Left renal cortex interstitium (tissue), 4 donors: ENCODE measurements at regions not wholly inside any gene's neighbourhood (a gene's known extent, or its start where the extent isn't known, plus 50 kb on each side); places are given as distances from the start of the nearest gene placed in this dataset.

Source experiments
- DNase-seq, 4 donors: peaks; one replicate each; pipeline ENCODE4 v3.0.0-alpha.2; 2013; ENCODE audit warnings: low read depth in 4 of 4, low spot score in 2 of 4, missing footprints in 1 of 4

DNA sequence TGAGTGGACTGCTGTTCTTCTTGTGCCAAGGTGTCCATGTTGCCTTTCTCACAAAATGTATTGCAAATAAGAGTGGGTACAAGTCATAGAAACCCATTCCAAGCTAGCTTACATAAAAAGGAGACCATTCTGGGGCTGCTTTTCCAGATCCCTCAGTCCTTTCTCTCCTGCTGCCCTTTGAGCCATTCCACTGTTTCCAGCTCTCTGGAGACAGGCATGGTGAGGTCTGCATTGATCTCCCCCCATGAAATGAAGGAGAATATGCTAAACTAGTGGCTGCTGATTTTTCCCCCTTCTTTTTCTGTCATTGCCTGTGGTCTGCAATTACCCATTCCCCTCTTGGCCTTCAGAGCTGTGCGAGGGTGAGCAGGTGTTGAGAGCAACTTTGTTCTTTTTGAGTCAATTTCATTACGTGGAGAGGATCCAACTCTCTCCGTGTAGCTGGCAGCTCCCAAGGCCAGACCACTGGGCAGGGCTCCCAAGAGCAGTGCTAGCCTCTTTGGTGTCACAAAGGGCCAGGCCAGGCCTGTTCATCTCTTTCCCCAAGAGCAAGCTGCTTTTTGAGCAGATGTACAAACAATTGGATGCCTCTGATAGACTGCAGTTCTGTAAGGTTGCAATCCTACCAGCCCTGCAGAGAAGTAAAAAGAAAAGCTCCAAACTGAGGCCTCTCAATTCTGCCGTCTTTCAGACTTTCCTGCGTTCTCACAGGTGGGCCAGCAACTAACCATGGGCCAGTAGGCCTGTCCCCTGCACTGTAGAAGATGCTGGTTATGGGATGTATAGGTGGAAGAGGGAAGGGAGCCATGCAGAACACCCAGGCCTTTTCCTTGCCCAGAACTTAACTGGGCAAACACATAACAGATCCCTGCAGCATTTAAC lies 96.1 kb upstream of the ARMC2 start:
- DNase-seq: no peak

DNA sequence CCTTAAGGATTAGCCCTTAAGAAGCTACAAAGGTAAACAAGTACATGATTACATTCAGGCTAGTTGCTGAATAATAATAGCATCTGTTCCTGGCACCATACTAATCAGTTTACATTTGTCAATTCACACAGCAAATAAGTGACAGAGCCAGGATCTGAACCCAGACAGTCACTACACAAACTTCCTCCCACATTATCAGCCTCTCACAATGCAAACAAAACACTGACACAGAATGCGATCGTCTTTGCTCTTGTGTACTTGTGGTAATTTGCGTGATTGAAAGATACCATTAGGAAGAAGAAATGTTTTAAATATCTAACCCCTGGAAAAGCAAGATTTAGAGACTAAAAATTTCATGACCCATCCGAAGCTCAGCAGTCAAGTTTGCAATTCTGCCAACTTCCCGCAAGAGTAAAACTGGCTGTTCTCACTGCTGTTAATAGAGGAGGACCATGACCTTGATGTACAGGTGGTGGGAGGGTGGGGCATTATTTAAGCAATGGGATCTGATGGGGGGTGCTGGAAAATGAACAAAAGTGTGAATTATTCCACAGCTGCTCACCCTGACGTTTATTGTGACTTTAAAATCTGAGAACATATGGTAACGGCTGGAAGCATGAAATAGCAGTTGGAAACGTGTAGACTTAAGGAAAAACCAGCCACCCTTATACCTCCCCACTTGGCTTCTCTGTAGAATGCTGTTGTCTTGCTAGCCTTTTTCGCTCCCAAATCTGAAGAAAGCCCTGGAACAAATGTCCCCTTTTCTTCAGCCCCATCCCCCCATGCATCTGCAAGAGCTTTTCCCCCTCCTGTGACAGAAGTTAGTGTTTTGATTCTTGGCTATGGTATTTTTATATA lies 95.3 kb upstream of the ARMC2 start:
- DNase-seq: no peak

DNA sequence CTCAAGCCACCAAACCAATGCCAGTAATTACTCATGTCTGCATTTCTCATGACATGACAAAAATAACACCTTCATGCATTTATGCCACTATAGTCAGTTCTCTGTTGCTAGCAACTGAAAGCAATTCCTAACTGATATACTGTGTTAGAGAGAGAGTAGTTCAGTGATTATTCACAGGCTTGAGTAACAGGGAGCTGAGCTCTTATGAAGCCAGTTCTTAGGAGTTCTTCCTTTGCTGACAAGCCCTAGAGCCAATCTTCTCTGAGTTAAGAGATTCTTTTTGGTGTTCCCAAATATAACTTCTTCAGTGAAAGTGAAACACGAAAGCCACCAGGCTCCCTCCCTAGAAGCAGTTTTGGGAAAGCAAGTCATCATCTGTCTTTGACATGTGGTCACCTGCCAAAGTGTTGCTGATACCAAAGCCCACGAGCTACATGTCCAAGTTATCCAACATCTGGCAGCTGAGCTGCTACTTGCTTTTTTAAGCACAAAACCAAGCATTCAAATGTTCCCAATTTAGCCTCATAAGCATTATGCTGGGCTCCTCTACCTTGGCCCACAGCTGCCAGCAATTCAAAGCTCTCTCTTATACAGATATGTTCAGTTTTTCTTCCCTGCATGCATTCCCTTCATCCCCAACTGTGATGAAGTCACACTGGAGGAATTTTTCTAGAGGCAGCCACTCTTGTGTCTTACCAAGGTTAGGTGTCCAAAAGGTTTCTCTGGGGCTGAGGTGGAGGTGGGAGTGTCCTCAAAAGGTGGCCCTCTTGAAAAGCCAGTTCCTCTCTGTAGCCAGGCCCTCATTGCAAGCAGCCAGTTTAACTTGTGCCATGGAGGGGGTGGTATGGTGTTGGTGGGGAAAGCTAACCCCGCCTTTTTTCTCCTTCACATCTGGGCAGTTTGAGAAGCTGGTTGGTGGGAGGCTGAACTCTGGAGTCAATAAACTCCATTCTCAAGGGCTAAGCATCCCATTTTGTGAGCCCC lies 92.7 kb upstream of the ARMC2 start:
- DNase-seq: no peak

DNA sequence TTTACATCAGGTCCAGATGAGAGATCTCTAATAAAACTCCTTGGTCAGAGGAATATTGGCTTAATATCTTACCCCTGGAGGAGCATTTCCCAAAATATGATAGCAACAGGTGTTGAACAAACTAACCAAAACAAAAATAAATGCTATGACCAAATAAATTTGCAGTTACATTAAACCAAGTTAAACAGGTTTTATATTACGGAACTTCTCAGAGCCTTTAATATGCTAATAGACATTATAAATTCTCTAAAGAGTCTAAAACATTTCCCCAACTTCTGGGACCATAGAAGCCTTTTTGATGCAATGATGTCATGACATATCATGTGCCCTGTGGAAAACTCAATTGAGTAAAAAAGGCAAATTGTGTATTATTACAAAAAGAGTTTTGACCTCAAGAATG lies 90.9 kb upstream of the ARMC2 start:
- no peak for DNase-seq

DNA sequence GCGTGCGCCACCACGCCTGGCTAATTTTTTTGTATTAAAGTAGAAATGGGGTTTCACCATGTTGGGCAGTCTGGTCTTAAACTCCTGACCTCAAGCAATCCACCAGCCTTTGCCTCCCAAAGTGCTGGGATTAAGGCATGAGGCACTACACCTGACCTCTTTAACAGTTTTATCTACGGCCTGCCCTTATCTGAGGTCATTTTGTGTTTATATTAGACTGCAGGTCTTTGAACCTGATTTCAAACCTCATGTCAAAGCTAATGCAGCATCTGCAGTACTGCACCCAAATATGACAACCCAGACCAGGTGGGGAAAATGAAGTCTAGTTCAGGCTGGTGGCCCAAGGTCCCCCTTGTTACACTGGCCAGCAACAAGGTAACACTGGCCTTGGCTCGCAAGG lies 89.3 kb upstream of the ARMC2 start:
- DNase-seq: no peak

DNA sequence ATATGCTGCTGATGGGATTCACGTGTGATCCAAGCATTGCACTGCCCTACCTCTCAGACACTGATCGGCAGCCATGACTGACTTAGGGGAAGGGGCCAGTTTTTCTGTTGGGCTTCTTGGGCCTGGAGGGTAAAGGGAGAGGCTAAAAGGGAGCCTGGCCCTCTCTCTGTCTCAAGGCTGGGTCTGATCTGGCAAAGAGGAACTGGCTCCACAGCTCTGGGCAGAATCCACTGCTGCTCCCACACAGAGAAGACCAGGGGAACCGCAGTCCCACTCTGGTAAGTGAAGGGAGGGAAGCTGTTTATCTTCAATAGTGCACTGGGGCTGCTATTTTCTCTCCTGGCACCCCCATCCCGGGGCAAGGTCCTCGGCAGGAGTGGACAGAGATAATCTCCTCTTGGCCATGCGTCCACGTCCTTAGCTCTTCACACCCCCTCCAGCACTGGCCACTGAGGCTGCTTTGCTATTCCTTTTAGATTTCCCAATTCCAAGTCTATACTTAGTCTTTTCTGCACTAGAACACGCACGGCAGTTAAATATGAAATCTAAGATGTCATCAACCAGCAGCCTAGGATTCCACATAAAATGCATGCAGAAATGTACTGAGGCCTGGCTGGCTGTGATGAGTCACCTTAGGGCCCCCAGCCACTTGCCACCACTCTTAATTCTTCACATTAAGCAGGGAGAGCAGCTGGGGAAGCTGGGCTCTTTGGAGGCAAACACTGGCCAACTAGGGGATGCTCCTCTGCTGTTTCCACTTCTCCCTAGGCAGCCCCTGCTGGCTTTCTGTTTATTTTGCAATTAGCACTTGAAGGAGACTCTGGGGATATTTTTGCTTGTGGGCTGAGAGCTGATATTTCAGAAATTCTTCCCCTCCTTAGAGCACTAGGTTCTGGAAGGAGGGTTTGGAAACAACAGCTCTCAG lies 87.8 kb upstream of the ARMC2 start:
- DNase-seq: no peak

DNA sequence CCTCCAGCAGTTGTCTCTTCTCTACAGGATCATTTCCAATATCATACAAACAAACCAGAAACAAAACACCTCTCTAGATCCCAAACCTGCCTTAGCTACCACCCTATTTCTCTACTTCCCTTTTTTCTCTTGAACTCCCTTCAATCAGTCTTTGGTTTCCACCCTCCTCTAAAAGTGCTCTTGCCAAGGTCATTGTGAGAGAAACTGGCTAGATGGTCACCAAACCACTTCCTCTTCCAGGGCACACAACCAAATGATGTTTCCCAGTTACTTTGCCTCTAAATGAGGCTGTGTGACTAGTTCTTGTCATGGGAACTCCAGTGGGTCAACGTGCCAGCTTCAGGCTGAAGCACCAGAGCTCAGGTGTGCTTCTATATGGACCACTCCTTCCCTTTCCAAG lies 85.8 kb upstream of the ARMC2 start:
- DNase-seq: no peak

DNA sequence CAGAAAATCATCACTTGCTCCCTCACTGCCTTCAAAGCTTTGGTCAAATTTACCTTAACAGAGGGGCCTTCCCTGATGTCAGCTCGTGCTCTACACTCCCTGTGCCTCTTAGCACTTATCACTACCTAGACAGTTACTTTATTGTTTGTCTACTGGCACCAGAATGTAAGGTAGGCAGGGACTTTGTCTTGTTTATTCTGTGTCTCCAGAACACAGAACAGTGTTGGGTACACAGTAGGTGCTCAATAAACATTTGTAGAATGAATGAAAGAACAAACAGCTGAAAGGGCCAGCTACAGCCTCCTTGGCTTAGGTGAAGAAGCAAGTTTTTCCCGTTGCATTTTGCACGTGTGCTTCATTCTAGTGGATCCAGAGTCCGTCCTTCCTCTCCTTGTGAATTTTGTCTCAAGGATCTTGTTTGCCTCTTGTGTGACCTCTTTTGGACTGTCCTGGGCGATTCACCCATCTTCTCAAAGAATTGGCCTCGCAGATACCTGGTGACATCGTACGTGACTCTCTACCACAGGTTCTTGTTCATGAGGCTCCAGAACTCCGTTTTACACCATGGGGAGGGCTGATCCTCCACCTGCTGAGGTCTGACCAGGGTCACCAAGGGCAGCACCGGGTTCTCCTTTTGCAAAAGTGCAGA lies 84.2 kb upstream of the ARMC2 start:
- no peak for DNase-seq

DNA sequence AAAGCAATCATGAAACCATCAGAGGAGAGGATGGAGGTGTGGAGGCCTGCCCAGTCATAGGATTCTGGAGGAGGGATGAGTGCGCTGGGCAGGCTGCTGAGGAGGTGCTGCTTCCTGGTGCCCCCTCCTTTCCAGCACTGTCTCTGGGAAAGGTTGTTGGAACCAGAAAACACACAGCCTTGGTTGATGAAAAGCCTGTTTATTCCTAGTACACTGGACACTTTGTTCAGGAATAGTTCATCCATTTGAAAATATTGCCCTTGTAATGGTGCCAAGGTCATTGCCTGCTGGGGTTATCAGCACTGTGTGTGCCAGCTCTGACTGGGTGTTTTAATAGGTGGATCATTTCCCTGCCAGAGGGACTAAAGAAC lies 83.7 kb upstream of the ARMC2 start:
- DNase-seq: no peak

DNA sequence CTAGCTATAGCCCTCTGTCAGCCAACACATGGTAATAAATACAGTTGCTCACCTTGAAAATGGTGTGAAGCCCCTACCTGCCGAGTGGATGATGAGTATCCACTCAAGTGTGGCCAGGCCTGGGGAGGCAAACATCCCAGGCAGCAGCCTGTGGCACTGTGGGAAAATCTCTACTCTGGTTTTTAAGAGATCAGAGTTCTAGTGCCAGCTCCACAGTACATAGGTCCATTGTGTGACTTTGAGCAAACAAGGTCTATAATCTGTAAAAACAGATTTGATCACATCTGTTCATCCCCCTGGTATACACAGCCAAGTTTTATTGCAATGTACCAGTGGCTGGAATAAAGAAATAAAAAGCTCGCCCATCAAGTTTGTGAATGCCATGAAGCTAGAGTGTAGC lies 82.7 kb upstream of the ARMC2 start:
- no peak for DNase-seq

DNA sequence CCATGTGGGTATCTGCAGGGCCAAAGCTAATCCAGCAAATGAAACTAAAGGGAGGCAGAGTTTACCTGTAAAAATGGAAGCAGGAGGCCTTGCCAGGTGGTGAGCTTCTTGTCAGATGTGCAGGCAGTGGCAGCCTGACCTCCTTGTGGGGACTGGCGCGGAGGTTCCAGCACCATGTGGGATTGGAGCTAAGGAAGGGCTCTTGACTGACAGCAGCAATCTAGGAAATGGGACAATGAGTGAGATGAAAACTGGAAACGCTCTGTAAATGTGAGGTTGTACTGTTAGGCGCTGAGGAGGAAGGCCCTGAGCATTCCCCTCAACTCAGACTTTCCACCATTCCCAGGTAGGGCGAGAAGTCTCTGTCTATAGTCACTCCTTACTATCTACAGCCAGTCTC lies 81.8 kb upstream of the ARMC2 start:
- DNase-seq: no peak

DNA sequence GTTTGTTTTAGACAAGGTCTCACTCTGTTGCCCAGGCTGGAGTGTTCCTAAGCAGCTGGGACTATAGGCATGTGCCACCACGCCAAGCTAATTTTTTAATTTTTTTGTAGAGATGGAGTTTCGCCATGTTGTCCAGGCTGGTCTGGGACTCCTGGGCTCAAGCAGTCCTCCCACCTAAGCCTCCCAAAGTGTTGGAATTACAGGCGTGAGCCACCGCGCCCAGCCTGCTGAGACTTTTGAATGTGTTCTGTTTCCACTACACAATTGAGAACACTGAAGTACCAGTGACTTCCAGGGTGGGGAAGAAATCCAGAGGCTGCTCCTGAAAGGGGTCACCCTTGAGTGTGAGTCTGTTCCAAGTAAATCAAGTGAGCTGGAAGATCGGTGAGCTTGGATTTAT lies 81.3 kb upstream of the ARMC2 start:
- DNase-seq: no peak

DNA sequence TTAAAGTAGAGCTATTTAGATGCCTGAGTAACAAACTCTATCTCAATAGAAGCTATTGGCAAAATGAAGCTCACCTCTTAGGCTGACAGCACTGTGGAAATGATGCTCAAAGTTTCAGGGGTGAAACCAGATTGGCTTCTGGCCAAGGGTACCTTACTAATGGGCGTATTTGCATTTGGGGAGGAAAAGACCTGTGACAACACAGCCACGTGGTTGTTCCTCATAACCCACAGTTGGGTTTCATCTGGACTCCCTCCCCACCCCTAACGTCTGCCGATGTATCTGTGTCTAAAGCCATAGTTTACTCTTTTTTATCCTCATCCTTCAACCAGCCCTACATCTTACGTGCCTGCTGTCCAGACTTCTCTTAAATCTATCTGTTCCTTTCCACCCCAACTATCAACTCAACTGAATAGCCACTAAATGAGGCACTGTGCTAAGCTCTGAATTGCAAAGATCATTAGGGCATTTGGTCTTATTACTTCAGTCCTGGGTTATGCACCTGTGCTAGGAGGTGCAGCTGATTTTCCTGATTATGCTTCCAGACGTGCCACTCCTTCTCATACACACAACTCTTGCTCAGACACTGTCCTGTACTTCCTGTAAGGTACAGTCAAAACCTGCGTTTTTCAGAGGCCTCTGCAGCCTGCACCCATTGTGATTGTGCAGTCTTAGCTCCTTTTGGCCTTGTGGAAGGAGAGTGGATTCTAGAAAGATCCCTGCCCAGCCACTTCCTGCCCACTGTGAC lies 80.6 kb upstream of the ARMC2 start:
- no peak for DNase-seq

DNA sequence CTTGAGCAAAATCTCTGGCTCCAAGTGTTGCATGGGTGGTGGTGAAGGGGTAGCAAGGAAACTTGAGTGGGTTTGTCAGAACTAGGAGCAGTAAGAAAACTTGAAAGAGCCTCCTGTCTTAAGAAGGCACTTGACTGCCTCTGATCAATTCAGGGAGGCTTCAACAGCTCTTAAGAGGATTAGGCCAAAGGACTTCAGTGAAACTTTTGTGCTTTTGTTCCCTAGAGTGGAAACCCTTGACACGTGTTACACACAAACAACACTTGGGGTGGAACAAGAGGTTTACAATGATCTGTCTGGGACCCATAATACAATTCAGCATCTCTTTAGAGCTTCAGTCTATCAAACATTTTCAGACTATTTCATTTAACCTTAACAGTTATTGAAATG lies 80.1 kb upstream of the ARMC2 start:
- no peak for DNase-seq

DNA sequence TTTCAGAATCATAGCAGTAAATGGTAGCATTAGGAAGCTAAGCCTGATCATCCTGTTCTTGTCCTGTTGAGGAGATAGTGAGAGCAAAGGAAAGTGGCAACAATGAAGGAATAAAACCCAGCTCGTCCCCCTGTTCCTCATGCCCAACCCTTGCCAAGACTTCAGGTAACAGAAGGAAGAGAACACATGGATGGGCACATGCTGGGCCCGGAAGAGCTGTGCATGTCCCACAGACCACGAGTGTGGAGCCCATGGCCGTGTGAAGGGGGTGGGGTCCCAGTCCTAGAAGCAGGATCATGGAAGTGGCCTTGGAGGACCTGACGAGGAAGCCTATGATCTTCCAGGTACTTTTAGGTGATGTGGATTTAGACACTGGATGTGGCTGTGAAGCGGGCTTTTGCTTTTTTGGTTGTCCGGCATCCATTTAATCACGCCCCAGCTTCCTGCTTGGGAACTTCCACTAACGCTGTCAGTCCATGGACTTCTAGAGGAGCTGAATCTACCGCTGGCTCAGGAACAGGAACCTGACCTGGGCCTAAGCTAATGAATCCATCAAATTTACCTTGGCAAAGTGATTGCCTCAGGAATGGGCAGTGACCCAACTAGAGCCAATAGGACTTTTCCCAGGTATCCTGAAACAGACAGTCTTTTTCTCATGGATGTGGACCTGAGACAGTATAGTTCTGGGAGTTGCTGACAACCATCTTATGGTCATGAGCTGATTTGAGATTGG lies 79.3 kb upstream of the ARMC2 start:
- no peak for DNase-seq

DNA sequence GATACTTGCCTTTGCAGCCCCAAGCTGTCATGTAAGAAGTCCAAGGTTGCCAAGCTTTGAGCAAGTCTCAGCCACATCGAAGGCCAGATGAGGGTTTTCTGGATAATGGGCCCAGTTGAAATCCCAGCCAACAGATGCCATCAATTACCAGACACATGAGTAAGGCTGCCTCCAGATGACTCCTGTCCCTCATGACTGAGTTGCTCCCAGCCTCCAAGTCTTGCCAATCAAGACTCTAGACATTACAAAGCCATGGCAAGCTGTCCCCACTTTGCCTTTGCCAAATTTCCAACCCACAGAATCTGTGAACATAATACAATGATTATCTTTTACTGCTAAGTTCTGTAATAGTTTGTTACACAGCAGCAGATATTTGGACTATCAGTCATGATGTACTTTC lies 76.8 kb upstream of the ARMC2 start:
- DNase-seq: no peak

DNA sequence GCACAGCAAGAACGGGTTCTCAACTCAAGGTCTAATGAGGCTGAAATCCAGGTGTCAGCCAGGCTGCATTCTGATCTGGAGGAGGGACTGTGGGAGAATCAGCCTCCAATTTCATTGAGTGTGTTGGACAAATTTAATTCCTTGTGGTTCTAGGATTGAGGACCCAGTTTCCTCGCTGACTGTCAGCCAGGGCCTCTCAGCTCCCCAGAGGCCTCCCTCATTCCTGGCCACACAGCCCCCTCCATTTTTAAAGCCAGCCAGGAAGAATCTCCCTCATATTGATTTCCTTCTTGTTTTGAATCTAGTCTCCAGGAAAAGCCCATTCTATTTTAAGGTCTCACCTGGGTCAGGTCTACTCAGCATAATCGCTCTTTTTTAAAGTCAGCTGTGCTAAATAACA lies 73.7 kb upstream of the ARMC2 start:
- DNase-seq: no peak

DNA sequence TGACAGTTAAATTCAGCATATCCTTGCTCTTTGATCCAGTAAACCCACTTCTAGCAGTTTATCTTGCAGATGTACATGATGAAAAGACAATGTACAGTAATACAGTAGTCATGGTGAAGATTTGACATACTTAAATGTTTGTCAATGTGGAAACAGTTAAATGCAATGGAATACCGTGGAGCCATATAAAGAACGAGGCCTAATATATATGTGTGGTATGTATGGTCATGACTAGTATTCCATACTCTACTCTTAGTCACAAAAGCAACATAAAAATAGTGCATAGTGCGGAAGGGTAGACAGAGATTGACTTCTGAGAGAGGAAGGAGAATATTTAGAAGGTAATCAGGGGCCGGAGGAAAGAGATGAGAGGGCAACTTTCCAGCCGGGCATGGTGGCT lies 70.7 kb upstream of the ARMC2 start:
- DNase-seq: no peak
